NB4 (cell line): ENCODE measurements at regions not wholly inside any gene's neighbourhood (a gene's known extent, or its start where the extent isn't known, plus 50 kb on each side); places are given as distances from the start of the nearest gene placed in this dataset.

Source experiments
- POLR2A ChIP-seq: IDR thresholded peaks from 2 replicates; pipeline ENCODE4 v1.6.1; 2011; ENCODE audit warnings: mild to moderate bottlenecking; ENCODE audit not compliant: insufficient read length; ENCODE audit errors: extremely low read depth
- TF ChIP-seq, protein P1 (sequence below): IDR thresholded peaks from one replicate; pipeline ENCODE4 v1.5.1; 2012; ENCODE audit warnings: low read depth, low read length

DNA sequence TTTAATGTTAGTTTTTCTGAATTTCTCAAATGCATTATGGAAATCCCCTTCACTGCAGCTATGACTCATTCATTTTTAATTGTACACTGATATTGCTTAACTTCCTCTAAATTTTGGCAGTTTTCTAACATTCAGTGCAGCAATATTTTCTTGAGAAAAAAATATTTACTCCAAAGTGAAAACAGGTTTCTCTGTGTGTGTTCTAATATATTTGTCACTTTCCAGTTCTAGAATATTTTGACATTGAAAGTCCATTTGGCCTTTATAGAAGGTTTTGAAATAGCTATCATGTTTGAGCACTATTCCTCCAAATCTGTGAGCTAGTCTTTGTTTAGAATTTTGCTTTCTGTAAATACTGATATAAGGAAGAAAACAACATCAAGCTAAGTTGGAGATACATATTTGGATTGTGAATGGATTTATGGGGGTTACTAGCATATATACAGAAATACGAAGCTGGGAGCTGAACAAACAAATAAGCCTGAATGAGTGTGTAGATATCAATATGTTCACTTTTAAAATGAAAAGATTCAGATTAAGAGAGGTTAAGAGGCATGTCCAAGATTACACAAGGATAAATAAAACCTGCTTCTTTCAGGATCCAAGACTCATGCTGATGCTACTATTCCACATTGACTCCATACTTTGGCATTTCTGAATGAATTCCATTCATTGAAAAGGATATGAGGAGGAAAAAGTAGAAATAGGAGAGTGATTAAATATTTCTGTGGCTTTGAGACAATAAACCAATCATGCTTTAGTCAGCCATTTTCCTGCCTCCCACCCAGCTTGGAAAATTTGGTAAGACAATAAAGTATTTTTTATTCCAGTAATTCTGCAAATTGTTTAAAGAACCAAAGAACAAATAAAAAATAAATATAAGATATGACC is 57.3 kb upstream of the SLIT2 start:
- TF ChIP-seq, protein P1, sequence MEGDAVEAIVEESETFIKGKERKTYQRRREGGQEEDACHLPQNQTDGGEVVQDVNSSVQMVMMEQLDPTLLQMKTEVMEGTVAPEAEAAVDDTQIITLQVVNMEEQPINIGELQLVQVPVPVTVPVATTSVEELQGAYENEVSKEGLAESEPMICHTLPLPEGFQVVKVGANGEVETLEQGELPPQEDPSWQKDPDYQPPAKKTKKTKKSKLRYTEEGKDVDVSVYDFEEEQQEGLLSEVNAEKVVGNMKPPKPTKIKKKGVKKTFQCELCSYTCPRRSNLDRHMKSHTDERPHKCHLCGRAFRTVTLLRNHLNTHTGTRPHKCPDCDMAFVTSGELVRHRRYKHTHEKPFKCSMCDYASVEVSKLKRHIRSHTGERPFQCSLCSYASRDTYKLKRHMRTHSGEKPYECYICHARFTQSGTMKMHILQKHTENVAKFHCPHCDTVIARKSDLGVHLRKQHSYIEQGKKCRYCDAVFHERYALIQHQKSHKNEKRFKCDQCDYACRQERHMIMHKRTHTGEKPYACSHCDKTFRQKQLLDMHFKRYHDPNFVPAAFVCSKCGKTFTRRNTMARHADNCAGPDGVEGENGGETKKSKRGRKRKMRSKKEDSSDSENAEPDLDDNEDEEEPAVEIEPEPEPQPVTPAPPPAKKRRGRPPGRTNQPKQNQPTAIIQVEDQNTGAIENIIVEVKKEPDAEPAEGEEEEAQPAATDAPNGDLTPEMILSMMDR = no peak
- no peak for TF ChIP-seq POLR2A
